ENCODE measurements at regions not wholly inside any gene's neighbourhood (a gene's known extent, or its start where the extent isn't known, plus 50 kb on each side); places are given as distances from the start of the nearest gene placed in this dataset.
"Not testable (repeated sequence)": the region's sequence is repeated elsewhere in the genome, so short reads cannot be mapped to it uniquely, and the experiment has no call there.

- peaks cover 75% of the 10 kb centered on the region for H3K27me3 Mint-ChIP-seq
- peaks cover 5% of the 10 kb centered on the region for H3K9me3 Mint-ChIP-seq
- H3K4me3 Mint-ChIP-seq = no peak overlapping the region
- ATAC-seq (replicated peaks; ENCODE audit: extremely low read depth, poor library complexity, severe bottlenecking) = no peak
- H3K4me1 Mint-ChIP-seq = no peaks in the 10 kb centered on the region
- H3K36me3 Mint-ChIP-seq (ENCODE audit: insufficient read depth) = no peaks in the 10 kb centered on the region
- no peak for DNase-seq (ENCODE audit: low spot score in 2 of 2)
- no peak overlapping the region for H3K27ac Mint-ChIP-seq (ENCODE audit: low read depth)
Observed at GRCh38 chr15:61389334-61390028, 160.4 kb upstream of the RORA start.

- Mint-ChIP-seq H3K4me3 (no peak overlapping the region), H3K36me3 (ENCODE audit: insufficient read depth) (no peaks in the 10 kb centered on the region), H3K27me3 (peaks cover 80% of the 10 kb centered on the region), H3K9me3 (peaks cover 5% of the 10 kb centered on the region), H3K27ac (ENCODE audit: low read depth) (no peak overlapping the region), H3K4me1 (no peaks in the 10 kb centered on the region)
- DNase-seq (ENCODE audit: low spot score in 2 of 2) (no peak), ATAC-seq (replicated peaks; ENCODE audit: extremely low read depth, poor library complexity, severe bottlenecking) (no peak)
Observed at GRCh38 chr15:61387675-61388074, 158.6 kb upstream of the RORA start.

GRCh38 chr15:61383421-61383820 lies 154.3 kb upstream of the RORA start:
- H3K4me3 Mint-ChIP-seq = no peak overlapping the region
- no peaks in the 10 kb centered on the region for H3K36me3 Mint-ChIP-seq (ENCODE audit: insufficient read depth)
- no peak for DNase-seq (ENCODE audit: low spot score in 2 of 2)
- ATAC-seq (replicated peaks; ENCODE audit: extremely low read depth, poor library complexity, severe bottlenecking) = no peak
- no peak overlapping the region for H3K27ac Mint-ChIP-seq (ENCODE audit: low read depth)
- no peaks in the 10 kb centered on the region for H3K4me1 Mint-ChIP-seq
- H3K9me3 Mint-ChIP-seq = peaks cover 5% of the 10 kb centered on the region
- H3K27me3 Mint-ChIP-seq = peaks cover 64% of the 10 kb centered on the region

- no peak overlapping the region for H3K4me3 Mint-ChIP-seq
- ATAC-seq (replicated peaks; ENCODE audit: extremely low read depth, poor library complexity, severe bottlenecking) (no peak), DNase-seq (ENCODE audit: low spot score in 2 of 2) (no peak)
- H3K4me1 Mint-ChIP-seq = no peaks in the 10 kb centered on the region
- H3K9me3 Mint-ChIP-seq = peaks cover 5% of the 10 kb centered on the region
- H3K36me3 Mint-ChIP-seq (ENCODE audit: insufficient read depth) = no peaks in the 10 kb centered on the region
- no peak overlapping the region for H3K27ac Mint-ChIP-seq (ENCODE audit: low read depth)
- H3K27me3 Mint-ChIP-seq = peaks cover 59% of the 10 kb centered on the region
Observed at GRCh38 chr15:61382927-61383326, 153.8 kb upstream of the RORA start.

- no peak for DNase-seq (ENCODE audit: low spot score in 2 of 2)
- Mint-ChIP-seq H3K27ac (ENCODE audit: low read depth) (no peak overlapping the region), H3K27me3 (peaks cover 46% of the 10 kb centered on the region), H3K4me1 (no peaks in the 10 kb centered on the region), H3K4me3 (no peak overlapping the region), H3K9me3 (peaks cover 5% of the 10 kb centered on the region), H3K36me3 (ENCODE audit: insufficient read depth) (no peaks in the 10 kb centered on the region)
- ATAC-seq (replicated peaks; ENCODE audit: extremely low read depth, poor library complexity, severe bottlenecking) = no peak
Observed at GRCh38 chr15:61381501-61381900, 152.4 kb upstream of the RORA start.

- H3K4me1 Mint-ChIP-seq = no peaks in the 10 kb centered on the region
- no peak for ATAC-seq (replicated peaks; ENCODE audit: extremely low read depth, poor library complexity, severe bottlenecking)
- no peak for DNase-seq (ENCODE audit: low spot score in 2 of 2)
- no peaks in the 10 kb centered on the region for H3K36me3 Mint-ChIP-seq (ENCODE audit: insufficient read depth)
- peaks cover 44% of the 10 kb centered on the region for H3K27me3 Mint-ChIP-seq
- no peak overlapping the region for H3K4me3 Mint-ChIP-seq
- H3K27ac Mint-ChIP-seq (ENCODE audit: low read depth) = no peak overlapping the region
- H3K9me3 Mint-ChIP-seq = peaks cover 4% of the 10 kb centered on the region
Observed at GRCh38 chr15:61380270-61380669, 151.2 kb upstream of the RORA start.

GRCh38 chr15:61379005-61379404 lies 149.9 kb upstream of the RORA start:
- DNase-seq (ENCODE audit: low spot score in 2 of 2) (no peak), ATAC-seq (replicated peaks; ENCODE audit: extremely low read depth, poor library complexity, severe bottlenecking) (no peak)
- H3K9me3 Mint-ChIP-seq = no peaks in the 10 kb centered on the region
- H3K4me3 Mint-ChIP-seq = no peak overlapping the region
- no peaks in the 10 kb centered on the region for H3K4me1 Mint-ChIP-seq
- H3K36me3 Mint-ChIP-seq (ENCODE audit: insufficient read depth) = no peaks in the 10 kb centered on the region
- H3K27ac Mint-ChIP-seq (ENCODE audit: low read depth) = no peak overlapping the region
- H3K27me3 Mint-ChIP-seq = peaks cover 35% of the 10 kb centered on the region

GRCh38 chr15:61376961-61377360 lies 147.9 kb upstream of the RORA start:
- DNase-seq (ENCODE audit: low spot score in 2 of 2) = no peak
- ATAC-seq (replicated peaks; ENCODE audit: extremely low read depth, poor library complexity, severe bottlenecking) = no peak
- peaks cover 48% of the 10 kb centered on the region for H3K27me3 Mint-ChIP-seq
- H3K27ac Mint-ChIP-seq (ENCODE audit: low read depth) = no peak overlapping the region
- no peaks in the 10 kb centered on the region for H3K36me3 Mint-ChIP-seq (ENCODE audit: insufficient read depth)
- H3K9me3 Mint-ChIP-seq = no peaks in the 10 kb centered on the region
- H3K4me1 Mint-ChIP-seq = no peaks in the 10 kb centered on the region
- no peak overlapping the region for H3K4me3 Mint-ChIP-seq

- ATAC-seq (replicated peaks; ENCODE audit: extremely low read depth, poor library complexity, severe bottlenecking) = no peak
Observed at GRCh38 chr15:61376516-61376915, 147.4 kb upstream of the RORA start.

GRCh38 chr15:61374848-61375247 lies 145.7 kb upstream of the RORA start:
- H3K27me3 Mint-ChIP-seq = peaks cover 52% of the 10 kb centered on the region
- no peak overlapping the region for H3K4me3 Mint-ChIP-seq
- no peaks in the 10 kb centered on the region for H3K4me1 Mint-ChIP-seq
- no peaks in the 10 kb centered on the region for H3K36me3 Mint-ChIP-seq (ENCODE audit: insufficient read depth)
- H3K9me3 Mint-ChIP-seq = no peaks in the 10 kb centered on the region
- no peak for DNase-seq (ENCODE audit: low spot score in 2 of 2)
- ATAC-seq (replicated peaks; ENCODE audit: extremely low read depth, poor library complexity, severe bottlenecking) = no peak
- no peak overlapping the region for H3K27ac Mint-ChIP-seq (ENCODE audit: low read depth)

More at GRCh38 chr15:61376516-61376915, 147.4 kb upstream of the RORA start:
- Mint-ChIP-seq H3K27me3 (peaks cover 48% of the 10 kb centered on the region), H3K27ac (ENCODE audit: low read depth) (no peak overlapping the region), H3K4me3 (no peak overlapping the region), H3K9me3 (no peaks in the 10 kb centered on the region), H3K4me1 (no peaks in the 10 kb centered on the region), H3K36me3 (ENCODE audit: insufficient read depth) (no peaks in the 10 kb centered on the region)
- DNase-seq (ENCODE audit: low spot score in 2 of 2) = no peak

GRCh38 chr15:61367953-61368352 lies 138.9 kb upstream of the RORA start:
- Mint-ChIP-seq H3K27me3 (peaks cover 76% of the 10 kb centered on the region), H3K9me3 (peaks cover 16% of the 10 kb centered on the region), H3K4me3 (no peak overlapping the region), H3K36me3 (ENCODE audit: insufficient read depth) (no peaks in the 10 kb centered on the region), H3K4me1 (no peaks in the 10 kb centered on the region), H3K27ac (ENCODE audit: low read depth) (no peak overlapping the region)
- DNase-seq (ENCODE audit: low spot score in 2 of 2) (no peak), ATAC-seq (replicated peaks; ENCODE audit: extremely low read depth, poor library complexity, severe bottlenecking) (no peak)

- DNase-seq (ENCODE audit: low spot score in 2 of 2) (no peak), ATAC-seq (replicated peaks; ENCODE audit: extremely low read depth, poor library complexity, severe bottlenecking) (no peak)
- H3K4me3 Mint-ChIP-seq = no peak overlapping the region
- no peaks in the 10 kb centered on the region for H3K4me1 Mint-ChIP-seq
- peaks cover 80% of the 10 kb centered on the region for H3K27me3 Mint-ChIP-seq
- peaks cover 1% of the 10 kb centered on the region for H3K36me3 Mint-ChIP-seq (ENCODE audit: insufficient read depth)
- no peak overlapping the region for H3K27ac Mint-ChIP-seq (ENCODE audit: low read depth)
- peaks cover 16% of the 10 kb centered on the region for H3K9me3 Mint-ChIP-seq
Observed at GRCh38 chr15:61364871-61365270, 135.8 kb upstream of the RORA start.

- peaks cover 81% of the 10 kb centered on the region for H3K27me3 Mint-ChIP-seq
- not testable (repeated sequence) for H3K27ac Mint-ChIP-seq (ENCODE audit: low read depth); H3K36me3 Mint-ChIP-seq (ENCODE audit: insufficient read depth); DNase-seq (ENCODE audit: low spot score in 2 of 2); ATAC-seq (replicated peaks; ENCODE audit: extremely low read depth, poor library complexity, severe bottlenecking); H3K4me3 Mint-ChIP-seq; H3K4me1 Mint-ChIP-seq
- H3K9me3 Mint-ChIP-seq = peaks cover 16% of the 10 kb centered on the region
Observed at GRCh38 chr15:61362912-61363311, 133.8 kb upstream of the RORA start.

Measured in central memory CD8-positive, alpha-beta T cell (primary cell).